ENCODE measurements at regions not wholly inside any gene's neighbourhood (a gene's known extent, or its start where the extent isn't known, plus 50 kb on each side); places are given as distances from the start of the nearest gene placed in this dataset.

- no peaks in the 10 kb centered on the region for H3K27me3 ChIP-seq (ENCODE audit: control insufficient read depth in 2 of 2, insufficient read depth in 2 of 2, low read length in 2 of 2)
- in situ Hi-C loops (cut with MboI): no loop called here
- no peak for FAIRE-seq
- H3K9me1 ChIP-seq (ENCODE audit: control insufficient read depth, insufficient read depth, low read length): no peaks in the 10 kb centered on the region
- H3K27ac ChIP-seq (ENCODE audit: extremely low read depth, low read depth, low read length): no peak overlapping the region
- no peaks in the 10 kb centered on the region for H3K9me3 ChIP-seq (replicated peaks; ENCODE audit: control insufficient read depth, insufficient read depth, low read depth, low read length)
- no peak overlapping the region for H3K4me2 ChIP-seq (ENCODE audit: insufficient read depth, low read length)
- no peak overlapping the region for H3K9ac ChIP-seq (ENCODE audit: insufficient read depth in 1 of 2, low read depth in 2 of 2, low read length in 2 of 2)
- DNase-seq (ENCODE audit: extremely low read depth in 1 of 4, low spot score in 3 of 4): no peak
- no peak for ATAC-seq
- no peaks in the 10 kb centered on the region for H4K20me1 ChIP-seq (replicated peaks; ENCODE audit: control insufficient read depth, insufficient read depth, low read length)
- H3K4me1 ChIP-seq (replicated peaks in 1 of 2; ENCODE audit: control insufficient read depth in 2 of 2, insufficient read depth in 2 of 2, low read length in 2 of 2): no peaks in the 10 kb centered on the region
- no peak overlapping the region for H3K4me3 ChIP-seq
- H3K36me3 ChIP-seq (ENCODE audit: control insufficient read depth, insufficient read depth, low read length): no peaks in the 10 kb centered on the region
- CTCF ChIA-PET (ENCODE audit: low intra/inter-chr PET ratio): no interaction called here
- H3K79me2 ChIP-seq (ENCODE audit: control insufficient read depth, insufficient read depth, low read length): no peaks in the 10 kb centered on the region
- BruUV-seq (replicated peaks): no TSS peak
- intact Hi-C loops (cut with micrococcal nuclease): no loop called here
- no peak overlapping the region for H2AFZ ChIP-seq (ENCODE audit: low read depth, low read length)
- POLR2A ChIA-PET: no interaction called here
- TF ChIP-seq ZNF318 (IDR thresholded peaks at IDR 0.05; ENCODE audit: borderline replicate concordance in 1 of 2, low read depth in 1 of 2): no peak
- TF ChIP-seq ZNF23 (CRISPR knock-in tag; IDR thresholded peaks at IDR 0.05): no peak
- TF ChIP-seq SNRNP70 (optimal IDR thresholded peaks at IDR 0.05; ENCODE audit: low read depth, low read length): no peak
- TF ChIP-seq NELFE (IDR thresholded peaks at IDR 0.05; ENCODE audit: insufficient read depth, insufficient read length): no peak
- no peak for TF ChIP-seq HMG20A (CRISPR knock-in tag; conservative IDR thresholded peaks at IDR 0.05)
- no peak for TF ChIP-seq ZNF76 (CRISPR knock-in tag; IDR thresholded peaks at IDR 0.05; ENCODE audit: borderline replicate concordance)
- TF ChIP-seq ZBTB43 (CRISPR knock-in tag; IDR thresholded peaks at IDR 0.05): no peak
- no peak for TF ChIP-seq HMBOX1 (IDR thresholded peaks at IDR 0.05)
Measured at GRCh38 chr9:32200241-32200640, 184.2 kb upstream of the ACO1 start.

Data from K562 (cell line).